GM18508 (cell line): ENCODE measurements at regions not wholly inside any gene's neighbourhood (a gene's known extent, or its start where the extent isn't known, plus 50 kb on each side); places are given as distances from the start of the nearest gene placed in this dataset.

ENCODE experiments used
- ATAC-seq: cut with Tn5 transposase; IDR thresholded peaks from one replicate; pipeline ENCODE4 v1.9.1; 2021; ENCODE audit warnings: moderate number of reproducible peaks; ENCODE audit not compliant: insufficient read depth, unreplicated experiment

- no peak for ATAC-seq
Observed at GRCh38 chr6:6518631-6519427, 69.7 kb upstream of the LY86 start.

GRCh38 chr6:6521961-6522482 lies 66.5 kb upstream of the LY86 start:
- no peak for ATAC-seq

DNA sequence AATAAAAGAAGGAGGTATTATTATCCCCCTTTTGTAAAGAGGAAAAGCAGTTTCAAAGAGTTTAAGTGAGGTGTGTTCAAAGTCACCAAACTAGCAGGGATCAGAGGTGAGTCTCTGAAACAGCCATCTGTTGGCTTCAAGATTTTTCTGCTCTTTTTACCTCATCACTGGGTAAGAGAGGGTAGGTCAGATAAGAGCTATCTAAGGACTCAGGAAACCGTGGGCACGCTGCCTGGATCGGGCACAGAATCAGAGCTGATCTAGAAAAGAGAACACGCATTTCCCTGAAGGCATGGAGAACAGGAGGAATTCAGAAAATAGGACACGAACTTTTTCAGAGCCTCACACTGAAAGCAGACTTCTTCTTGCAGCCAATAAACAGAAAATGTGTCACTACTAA lies 65.8 kb upstream of the LY86 start:
- ATAC-seq: no peak

- no peak for ATAC-seq
Observed at GRCh38 chr6:6524951-6525350, 63.6 kb upstream of the LY86 start.

DNA sequence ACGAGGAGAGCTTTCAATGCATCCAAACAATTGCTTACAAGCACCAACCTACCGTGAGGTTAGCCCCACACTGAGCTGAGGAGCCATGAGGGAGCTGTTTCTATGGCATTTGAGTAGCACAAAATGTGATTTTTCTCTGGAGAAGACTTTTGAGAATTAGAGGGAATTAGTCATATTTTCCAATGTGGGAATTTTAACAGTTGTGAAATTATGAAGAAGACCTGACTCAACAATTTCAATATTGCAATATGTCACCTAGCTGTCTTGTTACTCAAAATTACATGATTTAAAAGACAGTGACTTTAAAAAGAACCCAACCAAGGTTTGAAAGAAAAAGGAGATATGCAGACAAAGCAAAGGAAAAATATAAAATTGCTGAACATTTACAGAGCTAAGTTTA lies 62.6 kb upstream of the LY86 start:
- no peak for ATAC-seq

- no peak for ATAC-seq
Observed at GRCh38 chr6:6529275-6529674, 59.2 kb upstream of the LY86 start.

DNA sequence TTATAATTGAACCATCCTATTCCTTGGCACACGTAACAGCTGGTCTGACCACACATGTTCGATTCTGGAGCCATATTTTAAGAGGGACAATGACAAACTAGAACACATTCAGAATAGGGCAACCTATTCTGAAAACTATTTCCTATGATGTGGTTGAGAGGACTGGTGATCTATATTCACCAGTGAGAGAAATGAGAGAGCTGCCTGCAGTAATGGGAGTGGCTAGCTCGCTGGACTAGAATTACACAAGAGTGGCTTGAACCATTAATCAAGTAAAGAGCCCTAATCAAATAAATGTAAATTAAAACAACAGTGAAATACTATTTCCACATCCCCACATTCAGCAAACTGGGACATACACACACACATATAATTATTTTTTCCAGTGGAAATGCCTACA lies 55.3 kb upstream of the LY86 start:
- no peak for ATAC-seq

GRCh38 chr6:6534399-6534798 lies 54.1 kb upstream of the LY86 start:
- ATAC-seq: no peak

DNA sequence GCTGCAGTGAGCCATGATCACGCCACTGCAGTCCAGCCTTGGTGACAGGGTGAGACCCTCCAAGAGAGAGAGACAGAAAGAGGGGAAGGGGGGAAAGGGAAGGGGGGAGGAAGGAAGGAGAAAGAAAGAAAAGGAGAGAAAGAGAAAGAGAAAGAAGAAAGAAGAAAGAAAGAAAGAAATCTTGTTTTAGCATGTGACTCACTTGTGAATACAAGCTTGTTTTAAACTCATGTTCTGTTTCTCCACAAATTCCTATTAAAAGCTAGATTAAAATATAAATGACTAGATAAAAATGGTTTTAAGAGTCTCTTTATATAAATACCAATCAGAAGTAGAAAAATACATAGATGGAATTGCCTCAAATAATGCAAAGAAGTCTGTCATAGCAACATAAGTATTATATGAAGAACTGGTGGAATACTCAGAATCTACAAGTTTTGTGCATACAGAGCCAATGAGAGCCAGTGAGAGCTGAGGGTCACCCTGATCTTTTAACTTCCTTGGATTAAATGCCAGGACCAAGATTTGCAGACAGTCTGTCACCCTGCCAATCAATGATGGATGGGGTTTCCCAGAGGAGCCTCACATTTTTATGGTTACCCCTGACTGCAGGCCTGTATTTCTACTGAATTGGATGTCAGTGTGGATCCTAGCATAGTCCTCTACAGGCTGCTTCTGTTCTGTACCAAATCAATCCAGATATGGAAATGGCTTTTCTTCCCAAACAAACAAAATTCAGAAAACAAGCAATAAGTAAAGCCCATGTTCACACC lies 50.8 kb upstream of the LY86 start:
- no peak for ATAC-seq

DNA sequence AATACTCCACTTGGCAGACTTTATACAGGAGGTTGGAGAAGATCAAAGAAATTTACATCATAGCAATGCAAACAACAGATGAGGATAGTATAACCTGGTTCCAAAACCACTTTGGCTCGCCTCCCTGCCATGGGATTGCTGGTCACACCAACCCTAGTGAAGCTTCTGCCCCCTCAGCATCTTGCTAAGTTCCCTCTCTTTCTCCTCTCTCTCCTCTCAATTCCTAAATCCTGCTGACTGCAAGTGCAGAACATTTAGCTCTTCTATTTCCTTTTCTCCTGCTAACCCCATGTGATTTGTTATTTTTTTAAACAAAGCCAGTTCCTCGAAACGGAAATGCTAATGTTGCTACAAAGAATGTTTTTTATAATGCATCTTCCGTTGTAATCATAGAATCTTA lies 50.3 kb upstream of the LY86 start:
- ATAC-seq: no peak
